Activated CD4-positive, CD25-positive, alpha-beta regulatory T cell treated with anti-CD3 and anti-CD28 coated beads, Interleukin-2, amount 50 U/mL, for 24 hours (primary cell): ENCODE measurements at regions not wholly inside any gene's neighbourhood (a gene's known extent, or its start where the extent isn't known, plus 50 kb on each side); places are given as distances from the start of the nearest gene placed in this dataset.
"Not testable (repeated sequence)": the region's sequence is repeated elsewhere in the genome, so short reads cannot be mapped to it uniquely, and the experiment has no call there.

Source experiments
- ATAC-seq, 2 donors: fragments of 150-1000 bp; cut with Tn5 transposase; one replicate each; pipeline ENCODE4 v1.10.0; 2021; ENCODE audit warnings: mild to moderate bottlenecking in 1 of 2, moderate library complexity in 1 of 2

DNA sequence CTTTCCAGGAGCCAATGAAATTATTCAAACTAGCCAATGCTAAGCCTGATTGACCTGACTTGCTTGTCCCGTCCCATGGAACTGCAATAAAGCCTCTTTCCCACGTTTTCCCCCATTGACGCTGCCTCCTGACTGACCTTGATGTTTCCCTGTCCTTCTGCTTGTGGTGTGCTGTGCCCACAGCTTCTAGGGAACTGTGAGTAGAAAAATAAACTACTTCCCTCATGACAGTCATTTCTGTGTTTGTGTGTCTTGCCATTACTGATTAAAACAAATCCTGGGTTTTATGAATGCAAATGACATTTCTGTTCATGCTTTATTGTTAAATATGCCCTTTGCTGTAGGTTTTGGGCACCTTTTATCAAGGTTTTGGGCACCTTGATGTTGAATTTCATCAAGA lies 91.3 kb upstream of the ABI1 start:
- ATAC-seq: no peak

DNA sequence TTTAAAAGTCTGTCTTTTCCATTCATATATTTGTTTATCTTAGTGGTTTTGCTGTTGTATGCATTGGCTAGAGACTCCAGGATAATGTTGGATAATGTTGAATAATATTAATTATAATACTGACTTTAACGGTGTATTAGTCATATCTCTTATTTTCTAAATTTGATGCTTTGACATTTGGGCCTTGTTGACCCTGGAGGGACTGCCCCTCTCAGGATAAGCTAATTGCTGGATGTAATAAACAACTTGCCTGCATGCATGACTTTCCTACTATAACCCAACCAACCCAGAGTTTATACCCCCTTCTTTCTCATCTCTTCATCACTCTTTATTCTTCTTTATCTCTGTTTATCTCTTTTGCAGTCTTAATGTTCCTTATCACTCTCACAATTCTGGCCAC lies 90.9 kb upstream of the ABI1 start:
- ATAC-seq: no peak

DNA sequence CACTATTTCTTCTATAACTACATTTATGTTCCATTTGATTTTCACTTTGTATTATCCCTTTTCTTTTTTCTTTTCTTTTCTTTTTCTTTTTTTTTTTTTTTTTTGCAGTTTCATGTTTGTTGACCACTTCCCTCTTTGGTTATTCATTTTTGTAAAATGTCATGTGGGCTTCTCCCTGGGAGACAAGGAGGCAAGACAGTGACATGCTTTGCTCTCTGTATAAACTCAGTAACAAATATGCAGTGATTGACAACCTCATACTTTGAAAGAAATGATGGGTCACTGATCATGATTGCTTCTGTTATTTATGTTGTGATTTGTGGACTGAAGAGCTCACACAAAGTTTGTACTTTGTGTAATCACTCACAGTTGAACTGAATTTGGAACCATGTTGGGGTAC lies 90.2 kb upstream of the ABI1 start:
- ATAC-seq: no peak

DNA sequence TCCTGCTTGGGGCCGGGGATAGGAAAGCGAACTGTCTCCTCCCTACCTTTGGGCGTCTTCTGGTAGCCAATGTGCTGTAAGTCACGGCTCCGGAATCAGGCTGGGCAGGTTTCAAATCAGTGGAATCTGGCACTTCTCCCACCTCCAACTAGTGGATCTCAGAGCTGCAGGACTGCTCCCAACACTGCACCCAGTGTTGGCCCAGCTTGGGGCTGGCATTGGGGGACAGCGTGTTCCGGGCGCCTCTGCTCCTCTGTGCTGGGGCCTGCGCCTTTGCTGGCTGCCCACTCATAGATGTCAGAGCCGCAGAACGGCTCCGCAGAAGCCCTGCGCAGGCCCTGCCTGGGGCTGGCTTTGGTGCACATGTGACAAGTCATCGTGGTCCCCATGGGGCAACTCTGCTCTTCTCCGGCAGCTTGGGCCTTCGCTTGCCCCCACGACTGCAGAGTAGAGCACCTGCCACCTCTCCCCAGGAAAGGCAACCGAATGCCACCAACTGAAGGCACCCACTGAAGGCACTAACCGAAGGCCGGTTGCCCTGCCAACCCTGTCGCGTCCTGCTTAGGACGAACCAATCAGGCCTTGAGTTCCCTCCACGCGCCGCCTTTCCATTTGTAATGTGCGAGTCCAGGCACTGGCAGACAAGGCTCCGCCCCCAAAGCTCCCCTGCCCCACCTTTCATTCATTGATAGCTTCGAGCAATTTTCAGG lies 85.5 kb upstream of the ABI1 start:
- no peak for ATAC-seq

DNA sequence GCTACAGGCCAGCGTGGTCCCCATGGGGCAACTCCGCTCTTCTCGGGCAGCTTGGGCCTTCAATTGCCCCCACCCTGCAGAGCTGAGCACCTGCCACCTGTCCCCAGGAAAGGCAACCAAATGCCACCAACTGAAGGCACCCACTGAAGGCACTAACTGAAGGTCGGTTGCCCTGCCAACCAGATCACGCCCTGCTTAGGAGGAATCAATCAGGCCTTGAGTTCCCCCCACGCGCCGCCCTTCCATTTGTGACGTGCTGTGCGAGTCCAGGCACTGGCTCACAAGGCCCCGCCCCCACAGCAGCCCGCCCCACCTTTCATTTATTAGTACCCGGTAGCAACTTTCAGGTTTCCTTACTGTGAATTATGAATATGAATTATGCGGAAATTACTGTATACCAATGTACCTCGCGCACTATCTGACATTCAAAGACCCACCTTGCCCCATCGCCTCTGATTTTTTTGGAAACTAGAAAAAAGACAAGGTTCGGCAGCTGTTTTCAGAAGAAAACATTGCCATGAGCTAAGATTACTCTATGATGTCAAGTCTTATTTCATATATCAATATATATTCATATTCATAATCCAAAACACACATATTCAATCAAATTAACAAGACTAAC lies 83.6 kb upstream of the ABI1 start:
- ATAC-seq: peak in 1 of 2 donors; percentile 33

DNA sequence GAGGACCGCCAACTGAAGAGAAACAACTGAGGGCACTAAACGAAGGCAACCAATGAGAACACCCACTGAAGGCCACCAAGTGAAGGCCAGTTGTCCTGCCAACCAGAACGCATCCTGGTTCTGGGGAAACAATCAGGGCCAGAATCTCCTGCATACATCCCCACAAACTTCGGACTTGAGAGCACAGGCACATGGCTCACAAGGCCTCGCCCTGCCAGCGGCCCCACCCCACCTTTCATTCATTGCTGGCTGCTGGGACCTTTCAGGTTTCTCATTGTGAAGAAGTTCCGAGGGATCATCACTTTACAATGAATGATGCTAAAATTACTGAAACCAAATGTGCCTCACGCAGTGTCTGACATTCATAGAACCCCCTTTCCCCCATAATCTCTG lies 79.2 kb upstream of the ABI1 start:
- no peak for ATAC-seq

DNA sequence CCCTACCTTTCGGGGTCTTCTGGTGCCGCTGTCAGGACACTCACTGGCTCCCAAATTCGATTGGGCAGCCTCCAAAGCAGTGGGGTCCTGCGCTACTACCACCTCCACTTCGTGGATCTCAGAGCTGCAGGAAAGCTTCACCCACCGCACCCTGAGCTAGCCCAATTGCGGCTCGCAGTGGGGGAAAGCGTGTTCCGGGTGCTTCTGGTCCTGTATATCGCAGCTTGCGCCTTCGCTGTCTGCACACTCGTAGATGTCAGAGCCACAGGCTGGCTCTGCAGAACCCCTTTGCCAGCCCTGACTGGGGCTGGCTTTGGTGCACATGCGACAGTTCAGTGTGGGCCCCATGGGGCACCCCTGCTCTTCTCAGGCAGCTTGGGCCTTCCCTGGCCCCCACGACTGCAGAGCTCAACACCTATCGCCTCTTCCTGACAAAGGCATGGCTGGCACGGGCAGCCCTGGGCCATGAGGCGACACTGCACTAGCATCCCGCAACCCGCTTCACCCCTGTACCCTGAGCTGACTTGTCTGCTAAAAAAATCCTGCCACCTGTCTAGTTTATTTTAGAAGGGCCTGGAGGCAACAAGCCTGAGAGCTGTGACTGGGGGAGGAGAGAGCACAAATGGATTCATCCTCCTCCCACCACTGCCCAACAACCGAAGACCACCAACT lies 78.7 kb upstream of the ABI1 start:
- ATAC-seq: no peak

DNA sequence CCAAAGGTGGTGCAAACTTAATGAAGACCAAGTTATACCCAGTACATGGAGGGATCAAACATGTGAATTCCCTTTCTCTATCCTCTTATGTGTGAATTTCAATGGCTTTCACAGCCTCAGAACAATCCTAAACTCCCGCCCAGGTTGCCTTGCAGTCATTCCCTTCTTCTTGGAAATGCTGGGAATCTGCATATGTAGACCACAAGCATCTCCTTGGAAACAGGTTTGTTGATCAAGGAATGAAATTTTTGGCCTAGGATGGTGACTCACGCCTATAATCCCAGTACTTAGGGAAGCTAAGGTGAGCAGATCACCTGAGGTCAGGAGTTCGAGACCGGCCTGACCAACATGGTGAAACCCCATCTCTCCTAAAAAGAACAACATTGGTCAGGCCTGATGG lies 77.8 kb upstream of the ABI1 start:
- ATAC-seq: no peak

DNA sequence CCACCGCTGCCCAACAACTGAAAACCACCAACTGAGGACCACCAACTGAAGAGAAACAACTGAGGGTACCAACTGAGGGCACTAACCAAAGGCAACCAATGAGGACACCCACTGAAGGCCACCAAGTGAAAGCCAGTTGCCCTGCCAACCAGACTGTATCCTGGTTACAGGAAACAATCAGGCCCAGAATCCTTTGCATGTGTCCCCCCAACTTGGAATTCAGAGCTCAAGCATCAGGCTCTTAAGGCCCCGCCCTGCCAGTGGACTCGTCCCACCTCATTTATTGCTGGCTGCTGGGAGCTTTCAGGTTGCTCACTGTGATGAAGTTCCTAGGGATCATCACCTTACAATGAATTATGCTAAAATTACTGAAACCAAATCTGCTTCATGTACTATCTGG lies 76.6 kb upstream of the ABI1 start:
- ATAC-seq: no peak

DNA sequence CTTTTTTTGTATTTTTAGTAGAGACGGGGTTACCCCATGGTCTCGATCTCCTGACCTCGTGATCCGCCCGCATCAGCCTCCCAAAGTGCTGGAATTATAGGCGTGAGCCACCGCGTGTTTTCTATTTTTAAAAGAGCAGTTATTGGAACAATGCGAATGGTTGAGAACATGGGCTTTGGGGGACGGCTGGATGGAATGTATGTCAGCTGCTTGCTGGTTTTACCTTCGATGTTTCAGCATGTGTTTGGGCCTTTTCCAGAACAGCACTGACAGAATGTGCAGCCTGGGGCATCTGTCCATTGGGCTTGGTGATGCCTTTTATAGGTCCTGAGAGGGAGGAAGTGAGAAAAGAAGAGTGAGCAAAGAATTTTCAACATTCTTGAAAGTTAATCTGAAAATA lies 73.4 kb upstream of the ABI1 start:
- not testable (repeated sequence) for ATAC-seq

DNA sequence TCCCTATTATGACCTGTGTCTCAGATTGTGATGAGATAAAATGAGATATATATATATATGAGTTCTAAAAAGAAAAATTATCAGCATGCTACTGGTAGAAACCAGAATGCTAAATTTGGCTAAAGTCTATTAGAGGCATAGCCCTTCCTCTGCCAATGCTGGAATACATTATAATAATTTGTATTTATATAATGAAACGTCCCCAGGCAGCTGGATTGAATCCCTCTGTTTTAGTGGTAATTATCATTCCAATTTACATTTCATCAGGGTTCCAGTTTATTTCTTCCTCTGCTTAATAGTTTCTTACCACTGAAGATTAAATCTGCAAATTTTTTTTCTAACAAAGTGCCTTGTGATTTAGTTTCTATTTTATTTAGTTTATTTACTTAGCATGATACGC lies 71.8 kb upstream of the ABI1 start:
- no peak for ATAC-seq

DNA sequence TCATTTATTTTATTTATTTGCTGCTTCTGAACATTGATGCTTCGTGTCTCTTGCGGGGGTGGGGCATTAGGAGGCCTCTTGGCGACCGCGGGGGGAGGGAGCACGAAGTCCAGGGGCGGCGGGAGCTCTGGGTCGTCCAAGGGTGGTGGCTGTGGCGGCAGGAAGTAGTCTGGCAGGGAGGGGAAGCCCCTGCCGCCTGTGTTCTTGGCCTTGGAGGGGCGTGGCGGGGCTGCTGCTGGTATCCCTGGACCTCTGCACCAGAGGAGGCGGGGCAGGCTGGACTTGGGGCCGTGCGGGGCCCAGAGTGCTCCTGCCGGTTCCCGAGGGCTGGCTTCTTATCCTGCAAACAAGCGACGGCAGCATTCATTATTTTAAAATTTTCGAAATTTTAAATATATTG lies 70.5 kb upstream of the ABI1 start:
- ATAC-seq: no peak

DNA sequence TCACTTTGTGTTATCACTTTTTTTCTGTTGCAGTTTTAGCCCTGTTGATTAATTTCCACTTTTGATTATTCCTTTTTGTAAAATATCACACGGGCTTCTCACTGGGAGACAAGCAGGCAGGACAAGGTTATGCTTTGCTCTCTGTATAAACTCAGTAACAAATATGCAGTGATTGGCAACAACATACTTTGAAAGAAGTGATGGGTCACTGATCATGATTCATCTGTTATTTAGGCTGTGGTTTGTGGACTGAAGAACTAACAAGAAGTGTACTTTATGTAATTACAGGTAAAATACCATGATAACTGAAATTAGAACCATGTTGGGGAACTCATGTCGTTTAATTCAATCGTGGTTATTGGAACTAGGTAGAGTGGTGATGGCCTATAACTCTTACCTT lies 62.1 kb upstream of the ABI1 start:
- ATAC-seq: not testable (repeated sequence)

DNA sequence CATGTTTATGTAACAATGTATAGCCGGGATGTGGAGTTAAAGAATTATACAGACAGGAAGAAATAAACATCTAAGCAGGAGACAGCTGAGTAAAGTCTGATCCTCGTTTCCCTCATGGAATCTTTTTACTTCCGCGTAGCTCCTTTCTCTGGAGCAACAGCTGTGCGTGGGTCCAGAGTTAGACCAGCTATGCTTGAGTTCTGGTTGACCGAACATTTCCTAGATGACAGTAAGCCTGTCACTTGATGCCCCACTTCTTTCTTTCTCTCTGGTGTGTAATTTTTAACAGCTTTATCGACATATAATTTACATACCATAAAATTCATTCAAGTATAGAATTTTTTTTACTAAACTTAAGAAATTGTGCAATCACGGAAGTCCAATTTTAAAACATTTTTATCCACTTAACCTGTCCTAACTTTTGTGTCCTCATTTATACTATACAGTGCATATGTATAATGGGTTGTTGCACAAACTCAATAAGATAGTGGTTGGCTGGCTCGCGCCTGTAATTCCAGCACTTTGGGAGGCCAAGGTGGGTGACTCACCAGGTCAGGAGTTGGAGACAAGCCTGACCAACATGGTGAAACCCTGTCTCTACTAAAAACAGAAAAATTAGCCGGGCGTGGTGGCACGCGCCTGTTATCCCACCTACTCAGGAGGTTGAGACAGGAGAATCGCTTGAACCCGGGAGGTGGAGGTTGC lies 58.5 kb upstream of the ABI1 start:
- ATAC-seq: not testable (repeated sequence)

DNA sequence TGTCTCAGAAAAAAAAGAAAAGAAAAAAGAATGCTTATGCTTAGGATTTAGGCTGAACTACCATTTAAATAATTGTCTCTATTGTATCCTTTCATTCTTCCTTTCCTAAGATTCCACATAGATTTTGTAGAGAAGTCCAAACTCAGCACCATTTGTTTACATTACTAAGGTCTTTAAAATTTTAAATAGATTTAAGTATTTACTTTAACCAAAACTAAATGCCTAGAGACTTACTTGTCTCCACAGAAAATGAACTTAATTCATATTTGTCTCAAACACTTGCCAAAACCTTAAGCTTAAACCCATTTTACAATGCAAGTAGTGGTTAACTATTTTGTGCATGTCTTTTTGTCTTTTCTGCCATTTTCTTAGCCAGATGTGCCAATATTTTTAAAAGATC lies 54.1 kb upstream of the ABI1 start:
- no peak for ATAC-seq

DNA sequence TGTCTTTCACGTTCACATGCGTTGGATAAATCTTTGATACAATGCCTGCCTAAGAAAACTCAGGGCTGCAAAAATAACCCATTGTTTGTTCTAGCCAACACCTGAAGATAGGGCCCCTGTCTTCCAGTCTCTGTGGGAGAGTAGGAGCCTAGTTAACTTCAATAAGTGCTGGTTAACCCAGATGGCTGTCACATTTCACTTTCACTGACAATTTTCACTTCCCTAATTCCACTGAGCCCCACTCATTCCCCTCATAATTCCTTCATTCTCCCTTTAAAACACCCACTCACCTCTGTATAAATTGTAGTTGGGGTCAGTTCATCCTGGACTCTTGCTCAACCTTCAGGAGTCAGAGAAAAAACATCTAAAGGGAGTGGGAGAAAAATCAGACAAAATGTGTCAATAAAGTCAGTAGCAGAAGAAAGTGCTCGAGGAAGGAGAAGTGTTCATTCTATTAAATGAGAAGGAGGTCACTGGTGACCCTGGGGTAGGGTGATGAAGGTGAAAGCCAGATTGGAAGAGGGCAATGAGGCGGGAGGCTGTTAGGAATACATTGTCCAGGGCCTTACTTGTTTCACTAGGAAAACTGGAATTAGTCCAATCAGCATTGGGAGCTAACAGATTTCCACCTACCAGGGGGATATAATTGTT lies 51.2 kb upstream of the ABI1 start:
- ATAC-seq: no peak
